ENCODE measurements at regions not wholly inside any gene's neighbourhood (a gene's known extent, or its start where the extent isn't known, plus 50 kb on each side); places are given as distances from the start of the nearest gene placed in this dataset.
A peak's percentile ranks its signal among the peaks of the same experiment; 100 is the strongest.

GRCh38 chr7:55641273-55641691, 69.0 kb upstream of the VOPP1 start:
- Histone ChIP-seq H3K9me3 (peaks cover 4% of the 10 kb centered on the region), H3K36me3 (ENCODE audit: low read depth) (no peaks in the 10 kb centered on the region), H3K4me1 (ENCODE audit: low read depth) (peaks cover 2% of the 10 kb centered on the region), H3K4me3 (no peak overlapping the region)
- intact Hi-C loops (cut with DNase I, micrococcal nuclease), result no loop called here
- peak in 1 of 3 donors; percentile 58 for DNase-seq
- TF ChIP-seq, protein P1, sequence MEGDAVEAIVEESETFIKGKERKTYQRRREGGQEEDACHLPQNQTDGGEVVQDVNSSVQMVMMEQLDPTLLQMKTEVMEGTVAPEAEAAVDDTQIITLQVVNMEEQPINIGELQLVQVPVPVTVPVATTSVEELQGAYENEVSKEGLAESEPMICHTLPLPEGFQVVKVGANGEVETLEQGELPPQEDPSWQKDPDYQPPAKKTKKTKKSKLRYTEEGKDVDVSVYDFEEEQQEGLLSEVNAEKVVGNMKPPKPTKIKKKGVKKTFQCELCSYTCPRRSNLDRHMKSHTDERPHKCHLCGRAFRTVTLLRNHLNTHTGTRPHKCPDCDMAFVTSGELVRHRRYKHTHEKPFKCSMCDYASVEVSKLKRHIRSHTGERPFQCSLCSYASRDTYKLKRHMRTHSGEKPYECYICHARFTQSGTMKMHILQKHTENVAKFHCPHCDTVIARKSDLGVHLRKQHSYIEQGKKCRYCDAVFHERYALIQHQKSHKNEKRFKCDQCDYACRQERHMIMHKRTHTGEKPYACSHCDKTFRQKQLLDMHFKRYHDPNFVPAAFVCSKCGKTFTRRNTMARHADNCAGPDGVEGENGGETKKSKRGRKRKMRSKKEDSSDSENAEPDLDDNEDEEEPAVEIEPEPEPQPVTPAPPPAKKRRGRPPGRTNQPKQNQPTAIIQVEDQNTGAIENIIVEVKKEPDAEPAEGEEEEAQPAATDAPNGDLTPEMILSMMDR (IDR thresholded peaks at IDR 0.05), result peak; percentile 50
- peak; percentile 98 for ATAC-seq

GRCh38 chr7:55639640-55640039, 67.3 kb upstream of the VOPP1 start:
- intact Hi-C loops (cut with DNase I, micrococcal nuclease), result no loop called here
- ATAC-seq, result no peak
- TF ChIP-seq, protein P1 (IDR thresholded peaks at IDR 0.05), result no peak
- no peaks in the 10 kb centered on the region for H3K36me3 ChIP-seq (ENCODE audit: low read depth)
- peaks cover 4% of the 10 kb centered on the region for H3K9me3 ChIP-seq
- H3K4me3 ChIP-seq, result no peak overlapping the region
- peaks cover 2% of the 10 kb centered on the region for H3K4me1 ChIP-seq (ENCODE audit: low read depth)
- DNase-seq, result no peak

DNA sequence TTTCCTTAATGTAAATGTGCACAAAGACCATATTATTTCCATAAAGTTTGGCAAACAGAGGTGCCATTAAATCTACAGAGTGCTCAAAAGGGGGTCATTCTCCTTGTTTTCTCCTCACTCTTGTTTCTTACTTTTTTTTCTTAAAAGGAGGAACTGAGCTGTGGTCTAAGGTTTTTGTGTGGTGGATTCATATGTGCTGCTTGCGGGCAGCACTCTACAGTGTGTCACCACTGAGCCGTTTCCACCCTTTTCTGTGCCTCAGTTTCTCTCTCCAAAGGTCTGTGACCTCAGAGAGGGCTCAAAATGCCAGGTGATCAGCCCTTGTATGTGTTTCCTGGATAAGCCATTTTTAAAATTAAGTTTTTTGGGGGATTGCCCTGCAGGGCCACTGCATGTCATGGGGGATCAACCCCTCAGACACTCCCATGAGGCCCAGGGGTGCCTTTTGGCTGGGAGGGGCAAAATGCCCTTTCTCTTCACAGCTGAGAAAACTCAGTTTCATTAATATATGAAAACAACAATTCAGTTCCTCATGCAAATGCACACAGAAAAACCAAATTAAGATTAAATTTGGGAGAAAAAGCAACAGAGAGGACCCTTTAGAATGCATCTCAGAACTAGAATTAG, 56.9 kb upstream of the VOPP1 start:
- Histone ChIP-seq H3K36me3 (ENCODE audit: low read depth) (no peaks in the 10 kb centered on the region), H3K9me3 (peaks cover 14% of the 10 kb centered on the region), H3K4me1 (ENCODE audit: low read depth) (no peaks in the 10 kb centered on the region), H3K4me3 (no peak overlapping the region)
- TF ChIP-seq, protein P1 (IDR thresholded peaks at IDR 0.05), result no peak
- intact Hi-C loops (cut with DNase I, micrococcal nuclease), result no loop called here
- ATAC-seq (no peak), DNase-seq (no peak)

DNA sequence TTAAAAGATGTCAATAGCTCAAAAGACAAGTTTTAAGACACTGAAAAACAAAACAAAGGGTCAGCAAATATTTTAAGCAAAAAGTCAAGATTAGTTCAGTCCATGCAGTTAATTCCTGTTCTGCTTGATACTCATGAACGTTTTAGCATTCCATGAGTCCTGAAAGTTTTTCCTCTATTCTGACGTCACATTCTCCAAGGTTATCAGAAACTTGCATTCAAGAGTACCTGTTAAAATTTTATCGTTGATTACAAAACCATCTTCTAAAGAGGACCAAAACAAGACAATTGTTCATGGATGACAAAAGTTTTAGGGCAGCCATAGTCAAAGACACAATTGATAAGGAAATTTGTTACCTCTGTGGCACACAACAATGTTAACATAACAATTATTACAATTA, 52.5 kb upstream of the VOPP1 start:
- TF ChIP-seq, protein P1 (IDR thresholded peaks at IDR 0.05), result no peak
- intact Hi-C loops (cut with DNase I, micrococcal nuclease), result no loop called here
- Histone ChIP-seq H3K4me1 (ENCODE audit: low read depth) (no peaks in the 10 kb centered on the region), H3K36me3 (ENCODE audit: low read depth) (no peaks in the 10 kb centered on the region), H3K9me3 (peaks cover 14% of the 10 kb centered on the region), H3K4me3 (no peak overlapping the region)
- ATAC-seq, result no peak
- DNase-seq, result no peak

DNA sequence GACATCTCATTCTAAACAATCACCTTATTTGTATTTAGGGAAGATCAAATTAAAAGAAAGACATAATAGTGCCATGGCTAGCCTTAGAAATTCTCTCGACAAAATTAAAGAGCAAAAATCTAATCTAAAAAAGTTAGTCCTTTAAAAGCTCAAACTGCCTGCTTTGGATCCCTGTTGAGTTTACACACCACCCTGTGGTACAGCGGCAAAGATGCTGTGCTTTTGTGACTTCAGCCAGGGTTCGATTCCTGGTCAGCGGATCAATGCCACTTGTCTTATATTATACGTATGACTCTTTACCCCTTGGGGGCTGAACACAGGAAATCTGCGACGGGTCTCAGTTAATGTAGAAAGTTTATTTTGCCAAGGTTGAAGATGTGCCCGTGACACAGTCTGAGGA, 51.3 kb upstream of the VOPP1 start:
- no peak for DNase-seq
- no peaks in the 10 kb centered on the region for H3K36me3 ChIP-seq (ENCODE audit: low read depth)
- TF ChIP-seq, protein P1 (IDR thresholded peaks at IDR 0.05), result no peak
- H3K9me3 ChIP-seq, result peaks cover 19% of the 10 kb centered on the region
- no peak overlapping the region for H3K4me3 ChIP-seq
- no peaks in the 10 kb centered on the region for H3K4me1 ChIP-seq (ENCODE audit: low read depth)
- ATAC-seq, result no peak
- intact Hi-C loops (cut with DNase I, micrococcal nuclease), result no loop called here

DNA sequence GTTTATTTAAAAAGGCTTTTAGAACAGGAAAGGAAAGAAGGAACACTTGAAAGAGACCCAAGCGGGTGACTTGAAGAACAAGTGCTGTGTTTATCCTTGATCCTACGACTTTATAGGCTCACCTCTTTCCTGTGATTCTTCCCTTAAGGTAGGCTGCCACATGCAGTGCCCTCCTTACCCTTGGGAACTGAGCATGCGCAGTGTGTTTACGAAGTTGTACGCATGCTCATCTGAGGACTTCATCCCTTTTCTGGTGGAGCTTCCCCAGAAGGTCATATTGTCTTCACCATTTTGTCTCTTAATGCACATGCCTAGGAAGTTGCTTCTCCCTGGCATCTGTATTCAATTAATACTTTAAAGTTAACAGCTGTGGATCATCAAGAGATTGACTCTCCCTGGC, 49.9 kb upstream of the VOPP1 start:
- intact Hi-C loops (cut with DNase I, micrococcal nuclease), result no loop called here

More for the DNA sequence above, 49.9 kb upstream of the VOPP1 start:
- Histone ChIP-seq H3K4me3 (no peak overlapping the region), H3K4me1 (ENCODE audit: low read depth) (no peaks in the 10 kb centered on the region), H3K36me3 (ENCODE audit: low read depth) (no peaks in the 10 kb centered on the region), H3K9me3 (peaks cover 16% of the 10 kb centered on the region)
- TF ChIP-seq, protein P1 (IDR thresholded peaks at IDR 0.05), result no peak
- DNase-seq (no peak), ATAC-seq (no peak)

Measured in mucosa of descending colon (tissue), 3 donors.